HG03354 (cell line): ENCODE measurements at regions not wholly inside any gene's neighbourhood (a gene's known extent, or its start where the extent isn't known, plus 50 kb on each side); places are given as distances from the start of the nearest gene placed in this dataset.
"Not testable (repeated sequence)": the region's sequence is repeated elsewhere in the genome, so short reads cannot be mapped to it uniquely, and the experiment has no call there.

ENCODE experiments used
- ATAC-seq: cut with Tn5 transposase; IDR thresholded peaks from one replicate; pipeline ENCODE4 v1.9.1; 2021; ENCODE audit warnings: mild to moderate bottlenecking; ENCODE audit not compliant: unreplicated experiment, poor library complexity, severe bottlenecking

DNA sequence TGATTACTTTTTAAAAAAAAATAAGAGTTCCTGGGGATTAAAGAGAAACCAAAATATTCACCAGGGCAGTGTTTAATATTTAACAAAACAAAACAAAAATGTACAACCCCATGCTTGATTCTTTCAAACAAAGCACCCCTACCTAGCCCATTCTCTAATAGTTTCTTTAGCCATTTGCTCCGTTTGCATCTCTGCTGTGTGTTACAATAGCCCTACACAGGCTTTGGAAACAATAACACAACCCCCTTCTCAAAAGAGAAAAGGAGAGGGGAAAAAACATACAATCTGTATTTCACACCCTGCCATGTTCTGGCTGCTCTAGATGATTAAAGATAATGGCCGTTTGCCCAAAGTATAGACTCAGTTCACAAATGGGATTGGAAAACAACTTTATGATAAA lies 302.9 kb downstream of the CPS1 start:
- no peak for ATAC-seq

DNA sequence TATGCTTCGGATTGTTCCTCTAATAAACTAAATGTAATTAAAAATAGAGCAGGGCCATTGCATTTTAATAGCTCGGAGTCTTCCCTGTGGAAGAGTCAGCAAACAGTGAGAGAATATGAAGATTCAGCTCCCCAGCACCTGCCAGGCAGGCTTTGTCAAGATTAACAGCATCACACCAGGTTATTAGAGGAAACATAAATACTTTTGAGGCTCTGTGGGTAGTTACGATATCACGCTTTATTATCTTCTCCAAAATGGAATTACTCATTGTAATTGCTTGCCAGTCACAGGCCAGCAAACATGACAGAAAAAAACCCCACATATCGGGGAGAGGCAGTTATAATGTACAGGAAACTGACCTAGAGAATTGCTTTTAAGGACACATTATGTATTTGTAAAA lies 303.9 kb downstream of the CPS1 start:
- no peak for ATAC-seq

DNA sequence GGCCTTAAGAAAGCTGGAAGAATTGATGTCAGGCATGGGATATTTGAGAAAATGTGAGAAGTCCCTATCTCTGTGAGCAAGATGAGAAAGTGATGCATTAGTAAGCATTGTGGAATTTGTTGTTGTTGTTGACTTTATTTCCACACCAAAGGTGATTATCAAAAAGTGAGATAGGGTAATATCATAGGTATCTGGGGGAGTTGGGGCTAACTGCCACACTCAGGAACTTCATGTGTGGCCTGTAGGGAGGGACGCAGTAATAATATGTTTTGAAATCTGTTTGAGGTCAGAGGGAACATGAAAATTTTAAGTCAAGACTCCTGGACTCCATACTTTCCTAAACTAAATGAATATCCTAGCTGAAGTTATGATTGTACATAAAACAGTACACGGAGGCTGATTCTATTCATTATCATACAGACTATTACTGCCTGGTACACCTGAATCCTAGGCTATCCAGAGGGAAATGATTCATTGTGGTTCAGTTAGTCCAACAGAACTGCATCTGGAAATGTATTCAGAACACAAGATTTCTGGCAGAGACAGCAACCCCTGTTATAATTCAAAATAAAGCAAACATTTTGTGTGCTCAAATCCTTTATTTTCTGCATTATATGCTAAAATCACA lies 304.8 kb downstream of the CPS1 start:
- ATAC-seq = no peak

DNA sequence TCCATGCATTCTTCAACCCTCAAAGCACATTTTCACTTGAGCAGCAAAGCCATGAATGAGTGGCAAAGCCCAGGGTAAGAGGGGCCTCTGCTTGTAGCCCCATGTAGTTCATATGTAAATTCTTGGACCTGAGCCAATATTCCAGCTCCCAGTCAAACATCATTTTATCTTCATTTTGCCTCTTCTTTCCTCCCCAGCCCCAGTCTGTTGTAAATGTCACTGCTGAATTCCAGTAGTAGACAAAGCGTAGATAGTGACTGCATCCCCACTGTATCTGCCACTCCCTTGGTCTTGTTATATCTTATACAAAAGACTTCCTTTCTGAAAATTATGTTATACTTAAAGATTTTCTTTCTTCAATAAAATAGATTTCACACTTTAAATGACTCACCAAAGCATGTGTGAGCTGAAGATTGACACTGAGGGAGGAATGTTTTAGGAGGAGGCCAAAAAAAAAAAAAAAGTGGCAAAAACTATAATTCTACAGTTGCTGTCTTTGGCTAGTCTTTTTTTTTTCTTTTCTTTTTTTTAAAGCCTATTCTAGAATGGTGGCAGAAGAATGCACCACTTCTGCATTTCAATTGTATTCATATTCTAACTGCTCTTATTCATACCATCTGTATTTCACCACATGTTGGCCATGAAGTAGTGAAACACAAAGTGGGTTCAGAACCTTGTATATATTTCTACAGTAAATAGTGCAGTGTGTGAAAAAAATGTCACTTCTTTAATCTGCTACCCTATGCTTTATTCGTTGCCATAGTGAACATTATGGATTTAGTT lies 306.1 kb downstream of the CPS1 start:
- no peak for ATAC-seq

DNA sequence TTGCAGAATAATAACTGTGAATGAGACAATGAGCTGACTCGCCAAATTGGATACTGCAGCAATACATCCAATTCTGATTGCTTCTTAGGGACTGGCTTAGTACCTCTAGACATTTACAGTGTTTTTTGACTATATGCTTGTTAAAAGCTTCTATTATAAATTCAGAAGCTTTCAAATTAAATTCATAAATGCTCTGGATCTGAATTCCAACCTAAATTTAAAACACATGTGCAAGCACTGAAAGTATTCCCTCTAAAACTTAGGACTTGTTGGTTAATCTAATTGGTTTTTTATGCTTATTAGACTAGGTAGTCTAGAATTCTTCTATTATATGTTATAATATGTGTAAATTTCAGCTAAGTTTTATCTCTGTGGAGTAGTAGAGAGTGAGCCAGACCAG lies 306.9 kb downstream of the CPS1 start:
- no peak for ATAC-seq

DNA sequence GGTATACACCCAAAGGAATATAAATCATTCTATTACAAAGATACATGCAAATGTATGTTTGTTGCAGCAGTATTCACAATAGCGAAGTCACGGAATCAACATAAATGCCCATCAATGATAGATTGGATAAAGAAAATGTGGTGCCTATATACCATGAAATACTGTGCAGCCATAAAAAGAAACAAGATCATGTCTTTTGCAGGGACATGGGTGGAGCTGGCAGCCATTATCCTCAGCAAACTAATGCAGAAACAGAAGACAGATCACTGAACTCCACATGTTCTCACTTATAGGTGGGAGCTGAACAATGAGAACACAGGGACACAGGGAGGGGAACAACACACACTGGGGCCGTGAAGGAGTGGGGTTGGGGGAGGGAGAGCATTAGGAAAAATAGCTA lies 315.2 kb downstream of the CPS1 start:
- ATAC-seq = not testable (repeated sequence)

DNA sequence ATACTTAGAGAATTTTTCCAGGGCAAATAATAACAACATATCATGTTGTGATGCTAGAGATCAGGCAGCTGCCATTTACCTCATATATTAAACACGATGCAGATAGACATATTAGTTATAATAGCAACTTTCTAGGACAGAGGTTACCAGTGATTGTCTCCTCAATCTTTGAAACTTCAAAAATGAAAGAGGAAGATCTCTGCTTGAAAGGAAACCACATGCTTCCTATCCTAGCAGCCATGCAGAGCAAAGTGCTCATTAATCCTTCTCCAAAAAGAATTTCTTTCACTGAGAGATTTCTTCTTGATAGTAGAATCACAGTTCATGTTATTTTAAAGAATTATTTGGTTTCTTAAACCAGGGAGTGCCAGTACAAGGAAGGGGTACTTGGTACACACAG lies 317.2 kb downstream of the CPS1 start:
- ATAC-seq = no peak

DNA sequence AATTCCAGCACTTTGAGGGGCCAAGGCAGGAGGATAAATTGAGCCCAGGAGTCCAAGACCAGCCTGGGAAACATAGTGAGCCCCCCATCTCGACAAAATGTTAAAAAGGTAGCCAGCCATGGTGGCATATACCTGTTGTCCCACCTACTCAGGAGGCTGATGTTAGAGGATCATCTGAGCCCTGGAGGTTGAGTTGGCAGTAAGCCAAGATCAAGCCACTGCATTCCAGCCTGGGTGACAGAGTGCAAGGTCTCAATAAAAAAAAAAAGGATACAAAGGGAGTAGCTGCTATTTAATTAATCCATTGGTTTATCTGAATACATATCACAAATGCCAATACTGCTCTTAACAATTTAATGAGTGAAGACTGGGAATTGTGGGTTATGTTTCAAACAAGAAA lies 327.8 kb downstream of the CPS1 start:
- ATAC-seq = no peak

DNA sequence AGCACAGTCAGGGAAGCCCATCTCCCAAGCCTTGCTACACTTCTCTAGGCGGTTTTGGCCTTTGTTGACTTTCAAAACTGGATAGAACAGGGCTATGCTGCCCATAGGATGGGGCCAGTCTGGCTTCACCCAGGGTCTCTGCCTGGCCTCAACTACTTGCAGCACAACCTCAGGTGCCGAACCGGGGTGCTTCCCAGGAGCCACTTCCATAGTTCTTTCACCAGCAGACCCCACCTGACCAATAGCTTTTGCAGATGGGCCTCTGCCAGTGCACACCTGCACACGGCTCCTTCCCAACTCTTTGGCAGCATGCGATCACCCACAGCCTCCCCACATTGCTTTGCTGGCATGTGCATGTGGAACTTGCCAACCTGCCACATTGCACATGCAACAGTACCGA lies 331.6 kb downstream of the CPS1 start:
- ATAC-seq = no peak

DNA sequence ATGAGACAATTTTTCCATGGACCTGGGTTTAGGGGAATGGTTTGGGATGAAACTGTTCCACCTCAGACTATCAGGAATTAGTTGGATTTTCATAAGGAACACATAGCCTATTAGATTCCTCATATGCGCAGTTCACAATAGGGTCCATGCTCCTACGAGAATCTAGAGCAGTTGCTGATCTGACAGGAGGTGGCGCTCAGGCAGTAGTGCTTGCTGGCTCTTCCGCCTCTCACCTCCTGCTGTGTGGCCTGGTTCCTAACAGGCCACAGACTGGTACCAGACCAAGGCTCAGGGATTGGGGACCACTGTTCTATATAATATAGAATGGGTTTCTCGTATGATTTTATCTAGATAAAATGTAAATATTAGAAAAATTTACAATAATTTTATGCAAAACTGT lies 338.7 kb downstream of the CPS1 start:
- ATAC-seq = no peak

DNA sequence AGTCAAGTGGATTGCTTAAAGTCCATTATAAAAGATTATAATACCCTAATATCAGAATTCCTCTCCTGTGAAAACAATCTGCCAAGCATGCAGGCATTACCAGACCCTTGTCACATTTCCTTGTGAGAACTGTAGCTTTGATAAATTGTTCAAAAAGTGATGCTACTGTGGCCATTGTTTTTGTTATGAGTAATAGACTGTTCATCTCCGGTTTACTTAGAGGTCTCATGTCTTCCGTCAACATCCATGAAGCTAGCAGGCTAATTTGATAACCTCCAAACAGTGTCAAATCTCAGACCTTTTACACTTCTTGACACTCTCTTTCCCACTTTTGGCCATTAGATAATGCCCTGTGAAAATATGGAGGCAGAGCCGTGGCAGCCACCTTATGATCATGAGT lies 342.7 kb downstream of the CPS1 start:
- ATAC-seq = no peak

DNA sequence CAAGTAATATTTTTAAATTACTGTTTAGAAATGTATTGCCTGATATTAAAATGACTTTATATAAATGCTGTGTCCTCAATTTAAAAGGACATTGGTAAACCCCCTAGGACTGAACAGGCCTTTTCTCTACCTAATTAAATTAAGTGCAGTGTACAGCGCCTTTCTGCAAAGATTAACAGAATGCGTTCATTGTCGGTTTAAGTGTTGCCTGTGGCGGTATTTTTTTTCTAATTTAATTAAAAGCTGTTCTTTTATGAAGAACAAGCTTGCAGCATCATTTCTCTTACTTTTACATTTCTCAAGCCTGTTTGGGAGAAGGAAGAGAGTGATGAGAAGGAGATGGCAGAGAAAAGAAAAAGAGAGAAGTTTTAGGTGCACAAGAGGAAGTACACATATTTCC lies 344.9 kb downstream of the CPS1 start:
- no peak for ATAC-seq

DNA sequence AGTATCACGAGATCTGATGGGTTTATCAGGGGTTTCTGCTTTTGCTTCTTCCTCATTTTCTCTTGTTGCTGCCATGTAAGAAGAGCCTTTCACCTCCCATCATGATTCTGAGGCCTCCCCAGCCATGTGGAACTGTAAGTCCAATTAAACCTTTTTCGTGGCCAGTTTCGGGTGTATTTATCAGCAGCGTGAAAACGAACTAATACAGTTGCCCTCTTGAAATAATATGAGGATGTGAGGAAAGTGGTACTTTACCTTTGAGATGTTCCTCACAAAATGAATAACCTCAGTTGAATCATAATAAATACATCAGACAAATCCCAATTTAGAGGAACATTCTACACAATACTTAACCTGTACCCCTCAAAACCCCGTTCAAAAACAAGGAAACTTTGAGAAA lies 356.4 kb downstream of the CPS1 start:
- ATAC-seq = no peak

DNA sequence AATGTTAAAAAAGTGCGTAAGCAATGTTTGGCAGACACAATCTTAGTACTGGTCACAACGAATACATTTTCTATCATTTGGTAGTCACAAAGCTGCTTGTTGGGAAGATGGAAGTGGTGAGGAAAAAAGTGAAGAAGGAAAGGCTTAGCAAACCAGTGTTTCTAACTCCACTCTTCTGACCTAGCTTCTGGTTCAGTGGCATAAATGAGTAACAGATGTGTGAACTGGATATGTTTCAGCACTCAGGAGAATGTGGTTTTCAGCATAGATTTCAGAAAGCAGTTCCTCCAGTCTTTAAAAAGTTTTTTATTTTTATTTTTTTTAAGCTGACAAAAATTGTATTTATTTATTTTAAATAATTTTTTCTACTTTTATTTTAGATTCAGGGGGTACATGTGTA lies 357.1 kb downstream of the CPS1 start:
- no peak for ATAC-seq

DNA sequence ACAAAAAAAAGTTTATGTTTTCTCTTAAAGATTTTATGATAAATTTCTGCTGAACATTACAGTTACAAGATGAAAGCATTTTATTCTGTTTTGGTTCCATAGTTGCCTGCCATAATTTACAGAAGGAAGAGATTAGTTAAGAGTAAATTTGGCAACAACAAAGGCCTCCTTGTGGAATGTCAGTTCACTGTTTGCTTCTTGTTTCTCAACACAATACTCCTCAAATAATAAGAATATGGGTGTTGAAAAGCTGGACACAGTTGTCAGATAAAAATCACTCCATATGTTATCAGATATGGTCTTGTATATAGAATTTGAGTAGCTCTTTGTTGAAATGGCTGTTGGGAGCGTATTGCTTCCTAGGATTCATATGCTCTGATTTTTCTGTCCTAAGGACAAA lies 359.5 kb downstream of the CPS1 start:
- ATAC-seq = no peak

DNA sequence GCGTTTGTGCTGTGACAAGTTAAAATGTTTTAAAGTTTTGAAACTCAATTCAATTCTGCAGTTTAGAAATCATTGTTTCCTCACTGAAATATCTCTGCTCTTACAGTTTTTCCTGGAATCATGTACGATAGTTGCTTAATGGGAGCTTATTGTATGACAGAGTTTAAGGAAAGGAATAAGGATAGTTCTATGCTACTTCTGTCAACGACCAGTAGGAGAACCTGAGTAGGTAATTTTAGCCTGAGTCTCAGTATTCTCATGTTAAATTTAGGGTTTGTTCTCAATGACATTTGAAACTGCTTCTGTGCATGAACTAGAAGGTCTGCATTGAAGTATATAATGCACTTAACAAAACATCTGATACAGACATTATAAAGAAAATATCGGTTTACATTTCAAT lies 361.1 kb downstream of the CPS1 start:
- ATAC-seq = no peak

DNA sequence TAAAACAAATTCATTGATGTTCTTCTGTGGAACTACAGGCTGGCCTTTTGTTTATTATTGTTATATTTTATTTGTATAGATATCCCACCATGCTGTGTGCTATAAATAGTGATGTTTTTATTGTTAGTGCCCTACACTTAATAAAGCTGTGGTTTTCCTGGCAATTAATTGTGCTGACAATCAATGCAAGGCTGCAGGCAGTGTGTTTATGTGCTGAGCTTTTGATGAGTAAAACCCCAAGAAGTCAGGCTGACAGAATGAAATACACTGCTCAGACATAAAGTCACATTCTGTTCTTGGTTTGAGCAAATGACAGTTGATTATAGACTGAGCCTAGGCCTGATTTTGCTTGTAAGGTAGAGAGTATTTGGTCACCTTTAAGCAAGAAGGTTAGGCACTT lies 362.7 kb downstream of the CPS1 start:
- ATAC-seq = no peak

DNA sequence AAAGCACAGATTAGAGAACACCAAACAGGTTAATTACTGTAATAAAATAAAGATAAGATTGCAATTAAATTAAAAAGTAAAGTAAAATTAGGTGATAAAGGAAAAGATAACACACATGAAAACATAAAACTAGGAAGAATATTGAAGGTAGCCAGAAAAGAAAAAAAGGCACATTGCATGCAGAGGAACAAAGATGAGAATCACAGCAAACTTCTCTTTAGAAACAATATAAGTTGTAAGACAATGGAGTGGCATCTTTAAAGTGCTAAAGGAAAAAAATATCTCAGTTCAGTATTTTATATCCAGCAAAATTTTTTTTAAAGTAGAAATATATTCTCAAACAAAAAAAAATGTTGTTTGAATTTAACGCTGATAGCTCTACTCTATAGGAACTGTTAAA lies 366.0 kb downstream of the CPS1 start:
- ATAC-seq = no peak

DNA sequence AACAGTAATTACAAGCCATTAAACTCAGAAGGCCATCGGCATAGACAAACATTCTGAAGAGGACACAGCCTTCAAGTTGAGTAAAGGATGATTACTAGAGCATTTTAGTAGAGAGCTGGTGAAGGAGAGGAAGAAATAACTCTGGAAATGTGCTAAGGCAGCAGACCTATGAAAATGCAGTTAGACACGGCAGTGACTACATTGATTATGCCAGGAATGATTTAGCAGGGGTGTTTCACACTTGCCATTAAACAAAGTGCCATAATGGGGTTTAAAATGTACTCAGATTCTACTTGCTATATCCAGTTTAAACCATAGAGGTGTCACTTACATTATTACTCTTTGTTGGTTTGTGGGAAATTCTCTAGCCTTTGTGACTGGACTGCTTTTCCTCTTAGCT lies 372.3 kb downstream of the CPS1 start:
- ATAC-seq = no peak

DNA sequence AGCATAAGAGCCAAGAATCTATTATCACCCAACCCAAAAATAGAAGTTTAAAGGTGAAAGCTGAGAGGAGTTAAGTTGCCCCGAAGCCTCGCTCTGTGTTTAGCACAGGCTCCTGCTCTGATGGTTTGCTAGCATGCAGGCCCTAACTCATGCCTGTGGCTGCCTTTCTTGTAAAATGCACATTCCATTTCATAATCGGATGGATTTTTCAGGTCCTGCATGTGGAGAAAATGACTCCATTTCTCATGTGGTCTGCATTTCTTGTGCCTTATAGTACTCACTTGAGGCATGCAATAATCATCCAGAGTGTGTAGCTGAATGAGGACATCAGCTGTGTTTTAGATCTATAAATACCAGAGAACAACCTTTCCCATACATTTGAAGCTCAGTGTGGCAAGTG lies 381.8 kb downstream of the CPS1 start:
- ATAC-seq = no peak

DNA sequence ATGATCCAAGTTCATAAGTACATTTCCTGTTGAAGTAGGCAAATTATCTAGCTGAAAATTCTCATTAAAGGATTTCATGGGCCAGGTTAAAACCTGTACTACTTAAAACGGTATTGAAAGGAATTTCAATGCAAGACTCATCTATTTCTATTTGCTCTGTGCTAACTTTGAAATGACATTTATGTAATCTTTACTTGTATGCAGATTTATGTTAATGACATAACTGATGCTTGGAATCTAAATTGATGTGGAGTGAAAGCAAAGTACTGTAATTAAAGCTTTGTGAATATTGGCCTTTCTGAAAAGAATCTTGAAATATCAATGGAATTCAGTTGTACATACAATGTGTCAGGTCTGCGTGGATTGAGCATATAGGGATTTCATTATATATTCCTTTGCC lies 390.0 kb downstream of the CPS1 start:
- ATAC-seq = no peak
